WTC11 (cell line): ENCODE measurements at regions not wholly inside any gene's neighbourhood (a gene's known extent, or its start where the extent isn't known, plus 50 kb on each side); places are given as distances from the start of the nearest gene placed in this dataset.

Experiments
- ATAC-seq: fragments of 200-7000 bp; cut with Tn5 transposase; 2 replicates; pipeline ENCODE4 v1.10.0; 2021; ENCODE audit warnings: mild to moderate bottlenecking, moderate library complexity
- CTCF ChIA-PET: fragments of 300-600 bp; sonication (Branson Sonifier 250); formaldehyde crosslinking; loops from one replicate; lab custom pipeline; 2021; ENCODE audit warnings: antibody characterized with exemption; lab: Charles Lee
- POLR2A ChIA-PET: fragments of 350-600 bp; sonication (Branson Sonifier 250); formaldehyde crosslinking; loops from one replicate; lab custom pipeline; 2021; ENCODE audit warnings: antibody characterized with exemption; lab: Charles Lee
- DNase-seq: peaks from one replicate; pipeline ENCODE4 v3.0.0; 2021; ENCODE audit warnings: low spot score
- H3K27ac Mint-ChIP-seq: 2 replicates; pipeline ENCODE4 v1.8.0; 2021; ENCODE audit warnings: mixed read lengths
- H3K27me3 Mint-ChIP-seq: 2 replicates; pipeline ENCODE4 v1.8.0; 2021; ENCODE audit warnings: low read depth, mild to moderate bottlenecking, moderate library complexity, mixed read lengths
- H3K36me3 Mint-ChIP-seq: 2 replicates; pipeline ENCODE4 v1.8.0; 2021; ENCODE audit warnings: mixed read lengths
- H3K4me1 Mint-ChIP-seq: 2 replicates; pipeline ENCODE4 v1.8.0; 2022; ENCODE audit warnings: mixed read lengths
- H3K4me3 Mint-ChIP-seq: 2 replicates; pipeline ENCODE4 v1.8.0; 2021; ENCODE audit warnings: mild to moderate bottlenecking, moderate library complexity, mixed read lengths
- H3K9me3 Mint-ChIP-seq: 2 replicates; pipeline ENCODE4 v1.8.0; 2021; ENCODE audit warnings: mixed read lengths
- ATF2 ChIP-seq: sonication (generic); formaldehyde crosslinking; IDR thresholded peaks from 2 replicates; pipeline ENCODE4 v1.8.1; 2022; ENCODE audit warnings: low read depth, missing genetic modification reagents, borderline replicate concordance
- CDX4 ChIP-seq: fragments of 250-450 bp; sonication (Bioruptor Pico); IDR thresholded peaks from 2 replicates; pipeline ENCODE4 v1.9.0; 2021; ENCODE audit warnings: moderate library complexity, mild to moderate bottlenecking, inconsistent platforms, borderline replicate concordance
- E2F1 ChIP-seq: sonication (generic); formaldehyde crosslinking; IDR thresholded peaks from 2 replicates; pipeline ENCODE4 v1.8.0; 2022; ENCODE audit warnings: mild to moderate bottlenecking, missing genetic modification reagents
- ELF4 ChIP-seq: sonication (generic); formaldehyde crosslinking; IDR thresholded peaks from 2 replicates; pipeline ENCODE4 v1.8.1; 2022; ENCODE audit warnings: low read depth, mild to moderate bottlenecking, moderate library complexity, missing genetic modification reagents
- GRHL2 ChIP-seq: fragments of 250-450 bp; sonication (Bioruptor Pico); IDR thresholded peaks from 2 replicates; pipeline ENCODE4 v1.8.0; 2022; ENCODE audit warnings: mild to moderate bottlenecking, moderate library complexity; ENCODE audit not compliant: insufficient replicate concordance, severe bottlenecking
- IRF1 ChIP-seq: sonication (generic); formaldehyde crosslinking; IDR thresholded peaks from 2 replicates; pipeline ENCODE4 v1.8.0; 2023; ENCODE audit warnings: missing genetic modification reagents
- JUN ChIP-seq: sonication (generic); formaldehyde crosslinking; IDR thresholded peaks from 2 replicates; pipeline ENCODE4 v1.8.0; 2023; ENCODE audit warnings: mild to moderate bottlenecking, missing genetic modification reagents
- MXD4 ChIP-seq: fragments of 250-450 bp; sonication (Bioruptor Pico); IDR thresholded peaks from 2 replicates; pipeline ENCODE4 v1.8.0; 2021; ENCODE audit warnings: mild to moderate bottlenecking, moderate library complexity, borderline replicate concordance
- NFATC4 ChIP-seq: fragments of 250-450 bp; sonication (Bioruptor Pico); IDR thresholded peaks from 2 replicates; pipeline ENCODE4 v1.9.0; 2021; ENCODE audit warnings: mild to moderate bottlenecking
- NFE2L1 ChIP-seq: sonication (generic); formaldehyde crosslinking; IDR thresholded peaks from 2 replicates; pipeline ENCODE4 v1.8.1; 2023; ENCODE audit warnings: missing genetic modification reagents
- NR2C2 ChIP-seq: sonication (generic); formaldehyde crosslinking; IDR thresholded peaks from 2 replicates; pipeline ENCODE4 v1.8.0; 2022; ENCODE audit warnings: mild to moderate bottlenecking, missing genetic modification reagents
- SMAD4 ChIP-seq: sonication (generic); formaldehyde crosslinking; IDR thresholded peaks from 2 replicates; pipeline ENCODE4 v1.8.0; 2022; ENCODE audit warnings: mild to moderate bottlenecking, missing genetic modification reagents
- SOX15 ChIP-seq: fragments of 250-450 bp; sonication (Bioruptor Pico); IDR thresholded peaks from 2 replicates; pipeline ENCODE4 v1.9.0; 2021; ENCODE audit warnings: mild to moderate bottlenecking
- ZNF121 ChIP-seq: sonication (generic); formaldehyde crosslinking; IDR thresholded peaks from 2 replicates; pipeline ENCODE4 v1.8.0; 2023; ENCODE audit warnings: missing genetic modification reagents
- ZNF219 ChIP-seq: sonication (generic); formaldehyde crosslinking; IDR thresholded peaks from 2 replicates; pipeline ENCODE4 v1.8.0; 2023; ENCODE audit warnings: missing genetic modification reagents, mild to moderate bottlenecking, borderline replicate concordance
- ZNF396 ChIP-seq: fragments of 250-450 bp; sonication (Bioruptor Pico); IDR thresholded peaks from 2 replicates; pipeline ENCODE4 v1.8.0; 2021; ENCODE audit warnings: mild to moderate bottlenecking, moderate library complexity, borderline replicate concordance
- ZNF416 ChIP-seq: fragments of 250-450 bp; sonication (Bioruptor Pico); IDR thresholded peaks from 2 replicates; pipeline ENCODE4 v1.9.0; 2021; ENCODE audit warnings: mild to moderate bottlenecking, inconsistent platforms
- ZNF532 ChIP-seq: fragments of 250-450 bp; sonication (Bioruptor Pico); IDR thresholded peaks from 2 replicates; pipeline ENCODE4 v1.9.0; 2021; ENCODE audit warnings: mild to moderate bottlenecking, borderline replicate concordance

- Mint-ChIP-seq H3K9me3 (no peaks in the 10 kb centered on the region), H3K4me3 (peak overlapping the region; percentile 74), H3K4me1 (peaks cover 21% of the 10 kb centered on the region), H3K36me3 (no peaks in the 10 kb centered on the region), H3K27me3 (peaks cover 57% of the 10 kb centered on the region; the same call in 1 of the 2 replicates), H3K27ac (no peak overlapping the region)
- TF ChIP-seq ATF2 = no peak
- no peak for TF ChIP-seq SMAD4
- TF ChIP-seq IRF1 (CRISPR knock-in tag) = no peak
- TF ChIP-seq CDX4 (CRISPR knock-in tag) = no peak
- no peak for TF ChIP-seq ZNF532 (CRISPR knock-in tag)
- no peak for TF ChIP-seq NFATC4 (CRISPR knock-in tag)
- no peak for TF ChIP-seq JUN (CRISPR knock-in tag)
- TF ChIP-seq E2F1 (CRISPR knock-in tag) = no peak
- TF ChIP-seq GRHL2 (CRISPR knock-in tag) = no peak
- ChIA-PET POLR2A (interaction anchor here (0.5 to 1.9 kb wide), 2 partner anchors 10 to 524 kb away, joined by 5 to 11 read pairs; no protein-coding TSS in a partner anchor), CTCF (interaction anchor here (0.6 to 3.2 kb wide), 5 partner anchors 10 to 834 kb away, joined by 3 to 44 read pairs (median 3); no protein-coding TSS in a partner anchor)
- ATAC-seq = peak; percentile 2
- DNase-seq = peak; percentile 49
Observed at GRCh38 chr11:16603890-16604793, 134.3 kb upstream of the C11orf58 start.

GRCh38 chr11:16603245-16603644, 135.2 kb upstream of the C11orf58 start:
- no peaks in the 10 kb centered on the region for H3K9me3 Mint-ChIP-seq
- peak; percentile 2; the same call in 1 of the 2 replicates for ATAC-seq
- POLR2A ChIA-PET = no interaction called here
- H3K4me3 Mint-ChIP-seq = peak overlapping the region; percentile 74
- peaks cover 21% of the 10 kb centered on the region for H3K4me1 Mint-ChIP-seq
- H3K27ac Mint-ChIP-seq = no peak overlapping the region
- peaks cover 66% of the 10 kb centered on the region; the same call in 1 of the 2 replicates for H3K27me3 Mint-ChIP-seq
- CTCF ChIA-PET = interaction anchor here (1.4 to 3.2 kb wide), 2 partner anchors 10 to 662 kb away, joined by 3 to 44 read pairs; no protein-coding TSS in a partner anchor
- peak; percentile 19 for DNase-seq
- no peak for TF ChIP-seq MXD4 (CRISPR knock-in tag)
- TF ChIP-seq ZNF219 (CRISPR knock-in tag) = no peak
- TF ChIP-seq E2F1 (CRISPR knock-in tag) = no peak
- no peak for TF ChIP-seq NR2C2
- TF ChIP-seq ELF4 (CRISPR knock-in tag) = no peak
- no peak for TF ChIP-seq NFE2L1 (CRISPR knock-in tag)
- TF ChIP-seq ZNF396 = no peak
- no peak for TF ChIP-seq ZNF121
- TF ChIP-seq ZNF416 (CRISPR knock-in tag) = no peak
- TF ChIP-seq ZNF532 (CRISPR knock-in tag) = no peak
- TF ChIP-seq SOX15 = no peak
- H3K36me3 Mint-ChIP-seq = no peaks in the 10 kb centered on the region
